Trophoblast cell (in vitro differentiated cells and primary cell): ENCODE measurements at regions not wholly inside any gene's neighbourhood (a gene's known extent, or its start where the extent isn't known, plus 50 kb on each side); places are given as distances from the start of the nearest gene placed in this dataset.

Experiments
- DNase-seq, 2 donors: peaks; one replicate each; pipeline ENCODE4 v3.0.0-alpha.2; 2016
- H2AFZ ChIP-seq: 2 replicates; pipeline ENCODE4 v1.6.1; 2013; ENCODE audit warnings: low read length, moderate library complexity, mild to moderate bottlenecking; ENCODE audit not compliant: insufficient read depth, poor library complexity
- H2AK5ac ChIP-seq: 2 replicates; pipeline ENCODE4 v1.6.1; 2013; ENCODE audit warnings: mild to moderate bottlenecking, low read length
- H2BK120ac ChIP-seq: 2 replicates; pipeline ENCODE4 v1.6.1; 2013; ENCODE audit warnings: low read length, mild to moderate bottlenecking, moderate library complexity; ENCODE audit not compliant: insufficient read depth, poor library complexity
- H2BK12ac ChIP-seq: 2 replicates; pipeline ENCODE4 v1.6.1; 2013; ENCODE audit warnings: mild to moderate bottlenecking, low read length, moderate library complexity
- H2BK5ac ChIP-seq: 2 replicates; pipeline ENCODE4 v1.6.1; 2013; ENCODE audit warnings: low read length, low read depth, moderate library complexity, mild to moderate bottlenecking; ENCODE audit not compliant: poor library complexity
- H3K14ac ChIP-seq: 2 replicates; pipeline ENCODE4 v1.6.1; 2013; ENCODE audit warnings: mild to moderate bottlenecking, low read length
- H3K18ac ChIP-seq: 2 replicates; pipeline ENCODE4 v1.6.1; 2013; ENCODE audit warnings: mild to moderate bottlenecking, low read length
- H3K23ac ChIP-seq: 2 replicates; pipeline ENCODE4 v1.6.1; 2013; ENCODE audit warnings: low read length
- H3K27ac ChIP-seq: 2 replicates; pipeline ENCODE4 v1.5.1; 2013; ENCODE audit warnings: low read depth, mild to moderate bottlenecking, inconsistent platforms, low read length, moderate library complexity
- H3K27me3 ChIP-seq: 2 replicates; pipeline ENCODE4 v1.6.1; 2013; ENCODE audit warnings: inconsistent platforms, mild to moderate bottlenecking, low read length, moderate library complexity; ENCODE audit not compliant: insufficient read depth
- H3K36me3 ChIP-seq, 2 experiments: 1 replicate in 1 of 2; 2 replicates in 1 of 2; pipeline ENCODE4 v1.6.1; 2013; ENCODE audit warnings: low read length in 2 of 2, mild to moderate bottlenecking in 2 of 2, moderate library complexity in 1 of 2; ENCODE audit not compliant: insufficient read depth in 2 of 2, control insufficient read depth in 1 of 2
- H3K4ac ChIP-seq: 2 replicates; pipeline ENCODE4 v1.6.1; 2013; ENCODE audit warnings: low read depth, mild to moderate bottlenecking, low read length, moderate library complexity
- H3K4me1 ChIP-seq, 2 experiments: 1 replicate in 1 of 2; 2 replicates in 1 of 2; pipeline ENCODE4 v1.6.1; 2013; ENCODE audit warnings: low read length in 2 of 2, mild to moderate bottlenecking in 2 of 2, moderate library complexity in 1 of 2; ENCODE audit not compliant: insufficient read depth in 2 of 2, control insufficient read depth in 1 of 2
- H3K4me2 ChIP-seq: 2 replicates; pipeline ENCODE4 v1.6.1; 2013; ENCODE audit warnings: inconsistent platforms, mild to moderate bottlenecking, low read length, moderate library complexity
- H3K4me3 ChIP-seq: 2 replicates; pipeline ENCODE4 v1.5.1; 2013; ENCODE audit warnings: mild to moderate bottlenecking, low read depth, low read length, inconsistent platforms
- H3K79me1 ChIP-seq: one replicate; pipeline ENCODE4 v1.6.1; 2013; ENCODE audit warnings: low read length
- H3K79me2 ChIP-seq: 2 replicates; pipeline ENCODE4 v1.6.1; 2013; ENCODE audit warnings: low read length, mild to moderate bottlenecking; ENCODE audit not compliant: control insufficient read depth, insufficient read depth, poor library complexity
- H3K9ac ChIP-seq: 2 replicates; pipeline ENCODE4 v1.6.1; 2013; ENCODE audit warnings: mild to moderate bottlenecking, low read length
- H3K9me3 ChIP-seq: 2 replicates; pipeline ENCODE4 v1.6.1; 2013; ENCODE audit warnings: low read depth, mild to moderate bottlenecking, control low read depth, inconsistent platforms, low read length; ENCODE audit not compliant: insufficient read depth
- H4K12ac ChIP-seq: 2 replicates; pipeline ENCODE4 v1.6.1; 2013; ENCODE audit warnings: low read depth, mild to moderate bottlenecking, low read length, moderate library complexity
- H4K8ac ChIP-seq: 2 replicates; pipeline ENCODE4 v1.6.1; 2013; ENCODE audit warnings: low read depth, mild to moderate bottlenecking, low read length, moderate library complexity
- H4K91ac ChIP-seq: one replicate; pipeline ENCODE4 v1.6.1; 2013; ENCODE audit warnings: low read depth, mild to moderate bottlenecking, low read length, moderate library complexity
- WGBS: extraction: QIAGEN DNeasy Blood & Tissue Kit; methylation state at CpG from one replicate; pipeline ENCODE4 v1.1.7; 2013; ENCODE audit warnings: missing lambda C conversion rate; ENCODE audit not compliant: insufficient read length, insufficient coverage; ENCODE audit errors: extremely low coverage; 5-methylcytosine and 5-hydroxymethylcytosine counted together

DNA sequence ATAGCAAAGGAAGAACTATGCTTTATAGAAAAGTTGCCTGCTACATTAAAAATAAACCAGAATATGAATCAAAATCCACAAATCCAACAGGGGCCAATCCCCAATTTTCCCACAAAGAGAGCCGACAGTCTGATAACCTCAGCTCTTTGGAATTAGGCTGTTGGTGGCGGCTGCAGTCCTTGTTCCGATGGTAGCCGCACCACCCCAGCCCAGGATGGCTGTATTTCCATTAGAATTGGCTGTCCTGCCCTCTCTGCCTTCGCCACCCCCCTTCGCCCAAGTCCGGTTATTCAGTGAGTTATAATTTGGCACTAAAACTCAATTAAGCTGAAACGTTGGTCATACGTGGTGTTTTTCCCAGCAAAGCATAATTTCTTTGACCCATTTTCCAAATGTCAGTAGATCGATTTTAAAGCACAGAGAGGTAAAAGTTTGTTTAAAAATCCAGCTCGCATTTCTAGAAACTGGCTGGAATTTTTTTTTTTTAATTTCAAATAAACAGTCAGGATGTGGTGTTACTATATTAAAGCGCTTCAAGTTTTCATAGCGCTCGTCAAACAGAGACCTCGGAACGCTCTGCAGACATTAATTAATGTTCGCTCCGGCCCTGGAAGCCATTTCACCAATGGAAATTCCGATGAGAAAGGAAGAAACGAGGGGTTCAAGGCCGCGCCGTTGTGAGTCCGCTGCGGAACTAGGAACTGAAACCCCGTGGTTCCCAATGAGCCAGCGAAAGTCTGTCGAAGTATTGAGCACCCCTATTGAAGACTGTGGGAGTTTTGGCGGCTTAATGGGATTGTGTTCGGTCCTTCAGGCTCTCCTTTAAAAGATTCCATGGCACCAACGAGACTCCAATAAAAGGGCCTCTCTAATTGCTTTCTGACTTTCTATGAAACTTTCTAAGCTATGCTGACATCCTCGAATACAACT is 104.8 kb upstream of the DIO3 start:
- Histone ChIP-seq H3K14ac (no peak overlapping the region), H3K27me3 (no peaks in the 10 kb centered on the region), H3K23ac (no peak overlapping the region), H4K8ac (peak overlapping the region; percentile 39), H2AK5ac (no peak overlapping the region), H3K4ac (no peak overlapping the region), H3K27ac (no peak overlapping the region), H3K4me1 (peaks cover 13 to 17% of the 10 kb centered on the region in 2 experiments), H2BK120ac (no peak overlapping the region), H4K91ac (peak overlapping the region; percentile 46), H3K18ac (no peak overlapping the region), H3K4me3 (no peak overlapping the region), H2BK12ac (peak overlapping the region; percentile 66), H3K79me1 (peaks cover 15% of the 10 kb centered on the region), H3K79me2 (peaks cover 4% of the 10 kb centered on the region), H2BK5ac (no peak overlapping the region), H2AFZ (no peak overlapping the region), H3K4me2 (peak overlapping the region; percentile 32), H3K9ac (no peak overlapping the region), H3K36me3 (no peaks in the 10 kb centered on the region), H4K12ac (no peak overlapping the region), H3K9me3 (peaks cover 2% of the 10 kb centered on the region)
- DNase-seq: no peak
- WGBS: no CpG with 5 or more reads among the region's 32 CpGs

DNA sequence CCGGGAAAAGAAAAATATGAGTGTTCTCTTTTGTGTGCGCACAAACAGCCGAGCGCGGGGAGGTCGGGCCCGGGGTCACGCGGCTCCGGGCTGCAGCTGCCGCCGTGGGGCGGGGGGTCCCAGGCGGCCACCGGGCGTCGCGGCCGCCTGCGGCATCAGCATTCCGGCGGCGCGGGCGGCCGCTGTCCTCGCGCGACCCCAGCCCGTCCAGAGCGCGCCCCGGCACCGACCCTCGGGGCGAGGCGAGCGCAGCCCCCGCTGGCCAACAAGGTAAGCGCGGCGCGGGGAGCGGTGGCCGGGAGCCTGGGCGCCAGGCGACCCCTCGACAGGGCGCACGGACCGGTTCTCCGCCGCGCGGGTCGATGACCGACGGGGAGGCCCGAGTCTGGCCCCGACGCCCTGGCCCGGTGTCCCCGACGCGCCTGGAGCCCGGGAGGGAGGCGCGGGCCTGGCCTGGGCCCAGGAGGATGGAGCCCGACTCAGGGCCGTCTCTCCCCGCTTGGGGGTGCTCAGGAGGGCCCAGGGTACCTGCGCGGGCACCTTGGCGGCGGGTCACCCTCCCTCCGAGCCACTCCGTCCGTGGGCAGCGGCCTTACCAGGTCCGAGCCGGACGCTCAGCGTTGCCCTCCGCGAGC is 103.9 kb upstream of the DIO3 start:
- Histone ChIP-seq H2BK120ac (peak overlapping the region; percentile 65), H3K79me2 (peaks cover 4% of the 10 kb centered on the region), H3K14ac (peak overlapping the region; percentile 33), H2AK5ac (peak overlapping the region; percentile 33), H3K36me3 (no peaks in the 10 kb centered on the region), H3K9me3 (peaks cover 2% of the 10 kb centered on the region), H4K8ac (peak overlapping the region; percentile 5), H3K4me2 (peak overlapping the region; percentile 66), H3K27me3 (no peaks in the 10 kb centered on the region), H2BK5ac (peak overlapping the region; percentile 10), H3K79me1 (peaks cover 20% of the 10 kb centered on the region), H3K18ac (peak overlapping the region; percentile 45), H4K91ac (peak overlapping the region; percentile 97), H3K4me3 (peak overlapping the region; percentile 62), H3K9ac (no peak overlapping the region), H2BK12ac (peak overlapping the region; percentile 47), H3K23ac (no peak overlapping the region), H3K27ac (peak overlapping the region; percentile 23), H3K4me1 (peaks cover 20 to 24% of the 10 kb centered on the region in 2 experiments), H2AFZ (peak overlapping the region; percentile 50), H3K4ac (peak overlapping the region; percentile 22), H4K12ac (no peak overlapping the region)
- WGBS: no CpG with 5 or more reads among the region's 85 CpGs
- DNase-seq: no peak

DNA sequence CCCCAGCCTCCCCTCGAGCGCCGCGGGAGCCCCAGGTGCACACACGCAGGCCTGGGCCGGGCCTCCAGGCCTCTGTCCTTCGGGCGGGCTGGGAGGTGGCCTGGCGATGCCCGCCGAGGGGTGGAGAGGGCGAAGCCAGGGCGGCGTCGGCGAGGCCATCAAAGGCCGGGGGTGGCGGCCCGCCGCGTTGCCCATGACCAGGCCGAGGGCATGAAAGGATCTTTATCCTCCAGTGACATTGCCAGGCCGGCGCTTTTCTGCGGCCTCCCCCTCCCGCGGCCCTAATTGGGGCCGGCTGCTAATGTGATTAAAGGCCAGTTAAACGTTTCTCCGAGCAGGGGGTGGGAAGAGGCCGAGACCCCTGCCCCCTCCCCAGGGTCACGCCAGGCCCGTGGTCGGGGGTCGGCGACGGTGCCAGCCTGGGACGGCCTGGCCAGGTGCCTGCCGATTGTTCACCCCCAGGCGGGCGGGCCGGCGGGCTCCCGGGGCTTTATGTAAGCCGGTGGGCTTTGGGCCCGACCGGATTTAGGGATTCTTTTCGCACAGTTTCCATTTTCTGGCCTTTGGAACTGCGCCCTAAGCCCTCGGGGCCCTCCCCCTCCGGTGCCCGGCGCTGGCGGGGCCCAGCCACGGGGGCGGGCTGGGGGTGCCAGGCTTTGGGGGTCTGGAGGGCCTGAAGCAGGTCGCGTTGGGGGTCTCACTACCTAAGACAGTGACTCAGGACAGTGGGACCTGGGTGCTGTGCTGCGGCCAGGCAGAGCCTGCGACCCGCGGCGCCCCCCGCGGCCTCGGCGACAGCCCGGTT is 103.2 kb upstream of the DIO3 start:
- H3K9me3 ChIP-seq: peaks cover 2% of the 10 kb centered on the region
- no peak for DNase-seq
- peak overlapping the region; percentile 66 for H3K4me2 ChIP-seq
- H3K36me3 ChIP-seq: no peaks in the 10 kb centered on the region
- peak overlapping the region; percentile 62 for H3K4me3 ChIP-seq
- H4K91ac ChIP-seq: peak overlapping the region; percentile 97
- peak overlapping the region; percentile 77 for H3K18ac ChIP-seq
- peak overlapping the region; percentile 57 for H4K12ac ChIP-seq
- H3K27me3 ChIP-seq: no peaks in the 10 kb centered on the region
- peak overlapping the region; percentile 80 for H3K14ac ChIP-seq
- peaks cover 20% of the 10 kb centered on the region for H3K79me1 ChIP-seq
- peak overlapping the region; percentile 44 for H3K9ac ChIP-seq
- H3K23ac ChIP-seq: no peak overlapping the region
- H2AFZ ChIP-seq: peak overlapping the region; percentile 50
- peak overlapping the region; percentile 76 for H3K27ac ChIP-seq
- peak overlapping the region; percentile 88 for H2BK120ac ChIP-seq
- peak overlapping the region; percentile 90 for H4K8ac ChIP-seq
- peak overlapping the region; percentile 79 for H2BK12ac ChIP-seq
- no CpG with 5 or more reads among the region's 68 CpGs for WGBS
- peak overlapping the region; percentile 80 for H2BK5ac ChIP-seq
- H3K4ac ChIP-seq: peak overlapping the region; percentile 26
- H2AK5ac ChIP-seq: peak overlapping the region; percentile 67
- H3K79me2 ChIP-seq: peaks cover 4% of the 10 kb centered on the region
- H3K4me1 ChIP-seq: peaks cover 21 to 29% of the 10 kb centered on the region in 2 experiments
